ENCODE measurements at regions not wholly inside any gene's neighbourhood (a gene's known extent, or its start where the extent isn't known, plus 50 kb on each side); places are given as distances from the start of the nearest gene placed in this dataset.

GRCh38 chr11:133586903-133587517 lies 54.7 kb upstream of the OPCML start:
- no peak for DNase-seq
- no peak for TF ChIP-seq CTCF (IDR thresholded peaks at IDR 0.05)
- Histone ChIP-seq H3K27ac (no peak overlapping the region), H3K4me1 (no peaks in the 10 kb centered on the region), H3K36me3 (no peaks in the 10 kb centered on the region), H3K27me3 (no peaks in the 10 kb centered on the region), H3K9me3 (no peaks in the 10 kb centered on the region), H3K4me3 (no peak overlapping the region)
- no peak for ATAC-seq
- intact Hi-C loops (cut with DNase I): no loop called here

- H3K36me3 ChIP-seq: no peaks in the 10 kb centered on the region
- no peak overlapping the region for H3K4me3 ChIP-seq
- intact Hi-C loops (cut with DNase I): no loop called here
- no peaks in the 10 kb centered on the region for H3K4me1 ChIP-seq
- no peak for TF ChIP-seq CTCF (IDR thresholded peaks at IDR 0.05)
- H3K27me3 ChIP-seq: no peaks in the 10 kb centered on the region
- H3K27ac ChIP-seq: no peak overlapping the region
- DNase-seq: no peak
- ATAC-seq: no peak
- no peaks in the 10 kb centered on the region for H3K9me3 ChIP-seq
Measured at GRCh38 chr11:133582750-133583149, 50.4 kb upstream of the OPCML start.

GRCh38 chr11:133582326-133582725 lies 50.0 kb upstream of the OPCML start:
- TF ChIP-seq CTCF (IDR thresholded peaks at IDR 0.05): no peak
- H3K27ac ChIP-seq: no peak overlapping the region
- no peaks in the 10 kb centered on the region for H3K36me3 ChIP-seq
- H3K27me3 ChIP-seq: no peaks in the 10 kb centered on the region
- intact Hi-C loops (cut with DNase I): no loop called here
- no peaks in the 10 kb centered on the region for H3K9me3 ChIP-seq
- no peaks in the 10 kb centered on the region for H3K4me1 ChIP-seq
- ATAC-seq: no peak
- no peak for DNase-seq
- H3K4me3 ChIP-seq: no peak overlapping the region
